Trophoblast cell (in vitro differentiated cells and primary cell): ENCODE measurements at regions not wholly inside any gene's neighbourhood (a gene's known extent, or its start where the extent isn't known, plus 50 kb on each side); places are given as distances from the start of the nearest gene placed in this dataset.
"Not testable (repeated sequence)": the region's sequence is repeated elsewhere in the genome, so short reads cannot be mapped to it uniquely, and the experiment has no call there.

Experiments
- DNase-seq, 2 donors: peaks; one replicate each; pipeline ENCODE4 v3.0.0-alpha.2; 2016
- H2AFZ ChIP-seq: 2 replicates; pipeline ENCODE4 v1.6.1; 2013; ENCODE audit warnings: low read length, moderate library complexity, mild to moderate bottlenecking; ENCODE audit not compliant: insufficient read depth, poor library complexity
- H2AK5ac ChIP-seq: 2 replicates; pipeline ENCODE4 v1.6.1; 2013; ENCODE audit warnings: mild to moderate bottlenecking, low read length
- H2BK120ac ChIP-seq: 2 replicates; pipeline ENCODE4 v1.6.1; 2013; ENCODE audit warnings: low read length, mild to moderate bottlenecking, moderate library complexity; ENCODE audit not compliant: insufficient read depth, poor library complexity
- H2BK12ac ChIP-seq: 2 replicates; pipeline ENCODE4 v1.6.1; 2013; ENCODE audit warnings: mild to moderate bottlenecking, low read length, moderate library complexity
- H2BK5ac ChIP-seq: 2 replicates; pipeline ENCODE4 v1.6.1; 2013; ENCODE audit warnings: low read length, low read depth, moderate library complexity, mild to moderate bottlenecking; ENCODE audit not compliant: poor library complexity
- H3K14ac ChIP-seq: 2 replicates; pipeline ENCODE4 v1.6.1; 2013; ENCODE audit warnings: mild to moderate bottlenecking, low read length
- H3K18ac ChIP-seq: 2 replicates; pipeline ENCODE4 v1.6.1; 2013; ENCODE audit warnings: mild to moderate bottlenecking, low read length
- H3K23ac ChIP-seq: 2 replicates; pipeline ENCODE4 v1.6.1; 2013; ENCODE audit warnings: low read length
- H3K27ac ChIP-seq: 2 replicates; pipeline ENCODE4 v1.5.1; 2013; ENCODE audit warnings: low read depth, mild to moderate bottlenecking, inconsistent platforms, low read length, moderate library complexity
- H3K27me3 ChIP-seq: 2 replicates; pipeline ENCODE4 v1.6.1; 2013; ENCODE audit warnings: inconsistent platforms, mild to moderate bottlenecking, low read length, moderate library complexity; ENCODE audit not compliant: insufficient read depth
- H3K36me3 ChIP-seq, 2 experiments: 1 replicate in 1 of 2; 2 replicates in 1 of 2; pipeline ENCODE4 v1.6.1; 2013; ENCODE audit warnings: low read length in 2 of 2, mild to moderate bottlenecking in 2 of 2, moderate library complexity in 1 of 2; ENCODE audit not compliant: insufficient read depth in 2 of 2, control insufficient read depth in 1 of 2
- H3K4ac ChIP-seq: 2 replicates; pipeline ENCODE4 v1.6.1; 2013; ENCODE audit warnings: low read depth, mild to moderate bottlenecking, low read length, moderate library complexity
- H3K4me1 ChIP-seq, 2 experiments: 1 replicate in 1 of 2; 2 replicates in 1 of 2; pipeline ENCODE4 v1.6.1; 2013; ENCODE audit warnings: low read length in 2 of 2, mild to moderate bottlenecking in 2 of 2, moderate library complexity in 1 of 2; ENCODE audit not compliant: insufficient read depth in 2 of 2, control insufficient read depth in 1 of 2
- H3K4me2 ChIP-seq: 2 replicates; pipeline ENCODE4 v1.6.1; 2013; ENCODE audit warnings: inconsistent platforms, mild to moderate bottlenecking, low read length, moderate library complexity
- H3K4me3 ChIP-seq: 2 replicates; pipeline ENCODE4 v1.5.1; 2013; ENCODE audit warnings: mild to moderate bottlenecking, low read depth, low read length, inconsistent platforms
- H3K79me1 ChIP-seq: one replicate; pipeline ENCODE4 v1.6.1; 2013; ENCODE audit warnings: low read length
- H3K79me2 ChIP-seq: 2 replicates; pipeline ENCODE4 v1.6.1; 2013; ENCODE audit warnings: low read length, mild to moderate bottlenecking; ENCODE audit not compliant: control insufficient read depth, insufficient read depth, poor library complexity
- H3K9ac ChIP-seq: 2 replicates; pipeline ENCODE4 v1.6.1; 2013; ENCODE audit warnings: mild to moderate bottlenecking, low read length
- H3K9me3 ChIP-seq: 2 replicates; pipeline ENCODE4 v1.6.1; 2013; ENCODE audit warnings: low read depth, mild to moderate bottlenecking, control low read depth, inconsistent platforms, low read length; ENCODE audit not compliant: insufficient read depth
- H4K12ac ChIP-seq: 2 replicates; pipeline ENCODE4 v1.6.1; 2013; ENCODE audit warnings: low read depth, mild to moderate bottlenecking, low read length, moderate library complexity
- H4K8ac ChIP-seq: 2 replicates; pipeline ENCODE4 v1.6.1; 2013; ENCODE audit warnings: low read depth, mild to moderate bottlenecking, low read length, moderate library complexity
- H4K91ac ChIP-seq: one replicate; pipeline ENCODE4 v1.6.1; 2013; ENCODE audit warnings: low read depth, mild to moderate bottlenecking, low read length, moderate library complexity
- WGBS: extraction: QIAGEN DNeasy Blood & Tissue Kit; methylation state at CpG from one replicate; pipeline ENCODE4 v1.1.7; 2013; ENCODE audit warnings: missing lambda C conversion rate; ENCODE audit not compliant: insufficient read length, insufficient coverage; ENCODE audit errors: extremely low coverage; 5-methylcytosine and 5-hydroxymethylcytosine counted together

- H3K9me3 ChIP-seq, H3K14ac ChIP-seq, H2BK5ac ChIP-seq, H4K8ac ChIP-seq, H3K79me1 ChIP-seq, H3K4me3 ChIP-seq, H3K9ac ChIP-seq, H4K12ac ChIP-seq, H3K4me1 ChIP-seq, H3K4ac ChIP-seq, H2AK5ac ChIP-seq, H2AFZ ChIP-seq, H3K4me2 ChIP-seq, H3K23ac ChIP-seq, H3K27me3 ChIP-seq, H3K36me3 ChIP-seq, H3K79me2 ChIP-seq, H4K91ac ChIP-seq, H2BK120ac ChIP-seq, H3K27ac ChIP-seq, H2BK12ac ChIP-seq, DNase-seq, H3K18ac ChIP-seq: not testable (repeated sequence)
- no CpG with 5 or more reads among the region's 2 CpGs for WGBS
These were observed 52.3 kb upstream of the BMP5 start for GRCh38 chr6:55927713-55928112.

GRCh38 chr6:55925292-55925691, 49.9 kb upstream of the BMP5 start:
- H2BK12ac ChIP-seq = no peak overlapping the region
- H3K4ac ChIP-seq = no peak overlapping the region
- no peaks in the 10 kb centered on the region for H3K79me1 ChIP-seq
- H3K4me3 ChIP-seq = no peak overlapping the region
- H3K27ac ChIP-seq = no peak overlapping the region
- H3K79me2 ChIP-seq = no peaks in the 10 kb centered on the region
- H3K36me3 ChIP-seq = no peaks in the 10 kb centered on the region
- H2AK5ac ChIP-seq = no peak overlapping the region
- H3K14ac ChIP-seq = no peak overlapping the region
- peak in 1 of 2 donors; percentile 15 for DNase-seq
- H2BK5ac ChIP-seq = no peak overlapping the region
- no peaks in the 10 kb centered on the region for H3K27me3 ChIP-seq
- no CpG with 5 or more reads among the region's 1 CpG for WGBS
- no peak overlapping the region for H3K23ac ChIP-seq
- H4K12ac ChIP-seq = no peak overlapping the region
- H3K18ac ChIP-seq = no peak overlapping the region
- H3K4me2 ChIP-seq = no peak overlapping the region
- H3K4me1 ChIP-seq = no peaks in the 10 kb centered on the region
- H2AFZ ChIP-seq = no peak overlapping the region
- H4K91ac ChIP-seq = no peak overlapping the region
- no peak overlapping the region for H2BK120ac ChIP-seq
- H3K9ac ChIP-seq = no peak overlapping the region
- no peak overlapping the region for H4K8ac ChIP-seq
- no peaks in the 10 kb centered on the region for H3K9me3 ChIP-seq
